ENCODE measurements at regions not wholly inside any gene's neighbourhood (a gene's known extent, or its start where the extent isn't known, plus 50 kb on each side); places are given as distances from the start of the nearest gene placed in this dataset.

- TF ChIP-seq CTCF (IDR thresholded peaks at IDR 0.05 in 8 of 11, conservative IDR thresholded peaks at IDR 0.05 in 3 of 11): no peak
- TF ChIP-seq POLR2A (IDR thresholded peaks at IDR 0.05): no peak
- no peak for TF ChIP-seq POLR2AphosphoS5 (IDR thresholded peaks at IDR 0.05)
Measured at GRCh38 chr2:142307086-142307485, 176.3 kb upstream of the LRP1B start.
